HG02885 (cell line): ENCODE measurements at regions not wholly inside any gene's neighbourhood (a gene's known extent, or its start where the extent isn't known, plus 50 kb on each side); places are given as distances from the start of the nearest gene placed in this dataset.

Source experiments
- ATAC-seq: cut with Tn5 transposase; IDR thresholded peaks from one replicate; pipeline ENCODE4 v1.9.1; 2021; ENCODE audit warnings: mild to moderate bottlenecking; ENCODE audit not compliant: unreplicated experiment, poor library complexity

DNA sequence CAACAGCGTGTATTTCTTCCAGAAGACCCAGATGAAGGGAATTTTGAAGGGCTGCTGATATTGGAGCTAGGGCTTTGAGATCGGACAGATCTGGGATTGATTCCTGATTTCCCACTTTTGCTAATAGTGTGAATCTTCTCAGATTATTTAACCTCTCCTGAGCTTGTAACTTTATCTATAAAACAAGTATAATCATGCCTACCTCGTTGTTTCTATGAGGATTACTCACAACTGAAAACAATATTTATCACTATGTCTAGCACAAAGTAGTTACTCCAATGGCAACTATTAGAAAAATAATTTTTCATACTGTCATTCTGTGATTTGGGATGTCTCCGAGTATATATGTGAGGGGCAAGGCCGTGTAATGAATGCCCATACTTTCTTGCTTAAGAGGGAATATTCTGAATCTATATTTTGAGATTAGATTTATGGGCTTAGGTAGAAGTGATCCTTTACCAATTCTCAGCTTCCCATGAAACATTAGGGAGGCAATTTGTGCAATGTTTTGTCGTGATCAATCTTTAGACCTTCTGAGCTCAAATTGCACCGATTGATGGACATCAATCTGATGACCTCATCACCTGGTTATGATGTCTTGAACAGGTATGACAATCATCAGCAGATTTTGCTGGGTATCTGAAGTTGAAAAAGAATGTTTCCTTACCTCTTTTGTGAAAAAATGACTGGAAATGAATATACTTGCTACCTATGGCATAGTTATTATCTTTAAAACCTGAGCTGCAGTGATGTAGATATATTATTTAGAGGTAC is 339.9 kb downstream of the KCNS3 start:
- no peak for ATAC-seq

DNA sequence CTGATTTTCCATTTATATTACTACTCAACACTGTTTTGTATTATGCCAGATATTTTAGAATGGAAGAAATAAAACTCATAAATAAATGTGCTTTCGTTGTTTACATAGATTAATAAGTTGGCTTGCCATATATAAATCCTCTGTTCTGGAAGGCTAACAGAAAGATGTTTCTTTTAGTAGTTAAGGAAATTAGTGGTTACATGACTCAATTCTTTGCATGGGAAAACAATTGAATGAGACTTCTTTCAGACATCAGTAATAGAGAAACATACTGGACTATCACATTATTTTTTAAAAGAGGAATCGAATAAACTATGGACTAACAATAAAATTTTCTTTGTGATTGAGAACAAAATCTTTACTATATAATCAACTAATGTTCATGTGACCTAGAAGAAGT is 336.5 kb downstream of the KCNS3 start:
- ATAC-seq = no peak

DNA sequence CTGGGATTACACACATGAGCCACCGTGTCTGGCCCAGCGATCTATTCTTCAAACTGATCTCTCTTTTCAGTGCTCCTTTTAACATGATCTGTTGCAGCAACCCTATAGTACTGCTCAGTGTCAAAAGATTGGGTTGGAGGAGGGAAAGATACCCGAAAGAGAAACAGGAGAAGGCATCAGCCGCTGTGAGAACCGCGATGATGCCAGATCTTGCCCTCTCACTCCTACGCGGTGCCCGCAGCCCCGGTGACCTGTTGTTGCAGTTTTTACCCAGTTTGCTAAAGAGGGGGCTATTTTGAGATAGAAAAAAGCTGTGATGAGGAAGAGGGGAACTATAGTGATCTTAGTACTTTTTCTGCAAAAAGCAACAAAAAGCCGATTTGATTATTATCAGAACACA is 335.5 kb downstream of the KCNS3 start:
- ATAC-seq = no peak

DNA sequence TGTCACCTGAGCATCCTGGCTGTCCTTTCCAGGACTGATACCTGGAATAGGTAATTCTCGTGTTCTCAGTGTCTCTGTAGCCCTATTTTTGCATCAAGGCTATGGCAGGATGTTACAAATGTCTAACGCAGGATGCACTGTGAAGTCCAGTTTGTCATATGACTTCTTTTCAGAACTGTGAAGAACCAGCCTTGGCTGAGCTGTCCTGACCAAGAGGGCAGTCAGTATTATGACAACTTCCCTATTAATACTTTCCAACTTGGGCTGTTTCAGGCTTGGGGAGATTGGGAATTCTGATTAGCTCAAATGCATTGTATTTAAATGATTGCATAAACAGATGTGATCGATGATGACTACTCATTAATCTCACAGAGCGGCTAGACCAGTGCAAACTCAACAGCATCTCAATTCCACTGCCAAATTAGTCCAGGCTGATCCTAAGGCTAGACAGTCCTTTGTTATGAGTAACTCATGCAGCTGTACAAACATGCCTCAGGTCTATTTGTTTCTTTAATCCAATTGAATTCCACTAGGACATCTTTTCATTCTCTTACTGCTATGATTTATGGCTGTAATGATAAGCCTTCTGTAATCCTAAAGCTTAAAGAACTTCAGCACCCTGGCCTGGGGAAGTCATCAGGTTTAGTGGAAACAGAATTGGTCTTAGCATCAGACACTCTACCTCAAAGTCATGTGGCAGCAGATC is 331.6 kb downstream of the KCNS3 start:
- no peak for ATAC-seq

DNA sequence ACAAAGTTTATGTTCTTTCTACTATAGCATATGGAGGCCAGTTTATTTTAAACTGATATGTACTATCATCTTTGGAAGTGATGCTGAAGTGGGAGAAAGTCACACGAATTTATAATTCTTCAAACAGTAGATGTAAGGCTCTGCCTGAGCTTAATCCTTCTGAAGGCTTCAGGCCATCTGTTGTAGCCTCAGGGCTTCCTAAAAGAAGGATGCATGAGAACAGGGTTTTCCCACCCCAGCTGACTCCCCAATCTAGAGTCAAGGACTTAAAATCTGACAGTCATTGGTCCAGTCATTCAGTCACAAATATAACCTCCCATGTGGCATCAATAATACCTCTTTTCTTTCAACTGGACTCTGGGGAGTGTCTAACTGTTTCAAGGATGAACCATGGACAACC is 330.5 kb downstream of the KCNS3 start:
- no peak for ATAC-seq

DNA sequence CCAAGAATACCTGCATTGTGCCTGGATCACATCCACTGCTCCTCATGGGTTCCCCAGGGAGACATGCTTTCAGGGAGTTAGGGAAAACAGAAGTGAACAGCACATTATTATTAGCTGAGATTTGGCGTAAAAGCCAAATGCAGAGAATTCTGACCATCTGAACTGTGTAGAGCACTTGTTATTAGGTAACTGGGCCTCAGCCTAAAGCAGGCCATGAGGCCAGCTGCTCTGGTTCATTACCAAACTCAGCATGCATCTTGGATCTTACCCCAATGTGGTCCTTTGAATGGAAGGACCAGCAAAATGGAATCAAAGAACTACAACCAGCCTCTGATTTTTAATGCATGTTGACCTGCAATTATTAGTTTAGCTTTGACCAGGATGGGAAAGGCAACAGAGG is 322.3 kb downstream of the KCNS3 start:
- no peak for ATAC-seq

DNA sequence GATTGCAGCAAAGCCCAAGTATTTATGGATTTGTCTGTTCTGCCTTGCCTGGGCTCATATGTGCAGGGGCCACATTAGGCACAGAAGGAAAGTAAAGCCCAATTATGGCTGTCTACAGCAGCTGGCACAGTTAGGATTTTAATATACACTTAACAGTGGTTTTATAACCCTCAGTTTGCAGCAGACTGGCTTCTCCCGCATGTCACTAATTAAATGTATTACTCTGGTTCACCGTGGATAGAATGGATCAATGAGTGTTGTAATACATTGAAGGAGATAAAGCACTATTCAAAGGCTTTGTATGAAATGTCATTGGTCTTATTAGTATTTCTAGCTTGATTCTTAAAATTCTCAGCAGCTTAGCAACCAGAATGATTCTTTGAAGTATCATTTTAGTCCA is 320.2 kb downstream of the KCNS3 start:
- no peak for ATAC-seq

DNA sequence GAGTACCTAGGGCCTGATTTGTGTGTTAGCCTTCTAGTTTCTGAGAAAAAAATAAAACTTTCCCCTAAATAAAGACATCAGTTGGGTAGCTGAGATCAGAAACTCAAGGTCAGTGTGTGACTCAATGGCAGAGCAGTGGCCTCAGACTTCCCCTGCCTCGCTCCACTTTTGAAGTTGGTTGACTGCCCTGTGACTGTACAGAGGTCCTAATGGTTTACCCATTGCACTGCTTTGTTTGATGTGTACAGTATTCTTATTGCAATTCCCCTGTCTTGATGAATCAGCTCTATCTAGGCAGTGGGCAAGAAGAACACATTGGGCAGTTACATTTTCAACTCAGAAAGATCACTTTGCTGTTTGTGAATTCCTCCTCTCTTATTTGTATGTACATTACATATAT is 315.7 kb downstream of the KCNS3 start:
- ATAC-seq = no peak

DNA sequence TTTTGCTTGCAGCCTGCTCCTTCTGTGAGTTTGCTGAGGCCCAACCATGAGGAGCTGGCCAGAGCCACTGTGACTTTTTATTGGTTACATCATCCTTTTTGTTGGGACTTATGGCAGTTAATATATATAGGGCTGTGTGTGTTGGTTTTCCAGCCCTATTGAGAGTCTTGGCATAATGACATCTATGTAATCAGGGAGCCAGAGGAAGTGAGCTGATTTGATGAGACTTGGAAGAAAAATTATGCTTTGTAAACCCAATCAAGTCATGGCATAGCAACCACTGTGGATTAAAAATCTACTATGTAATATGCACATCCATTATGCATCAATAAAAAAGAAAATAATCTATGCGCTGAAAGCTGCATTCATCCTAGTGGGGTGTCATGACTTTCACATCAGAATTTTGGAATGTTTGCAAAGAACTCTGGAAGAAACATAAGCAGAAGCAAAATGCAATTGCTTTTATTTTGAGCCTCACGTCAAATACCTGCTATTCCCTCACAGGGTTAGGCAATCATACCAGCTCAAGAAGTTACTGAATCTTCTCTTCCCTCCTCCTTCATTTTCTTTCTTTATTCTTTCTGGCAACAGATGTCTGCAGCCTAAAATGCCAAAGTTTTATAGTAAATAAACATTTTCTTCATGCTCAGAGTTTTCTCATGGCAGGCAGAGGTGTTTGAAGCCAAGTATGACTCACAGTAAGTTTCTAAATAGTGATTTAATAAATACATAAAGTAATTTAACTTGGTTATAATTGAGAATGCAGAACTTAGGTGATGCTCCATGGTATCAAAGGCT is 308.5 kb downstream of the KCNS3 start:
- ATAC-seq = no peak

DNA sequence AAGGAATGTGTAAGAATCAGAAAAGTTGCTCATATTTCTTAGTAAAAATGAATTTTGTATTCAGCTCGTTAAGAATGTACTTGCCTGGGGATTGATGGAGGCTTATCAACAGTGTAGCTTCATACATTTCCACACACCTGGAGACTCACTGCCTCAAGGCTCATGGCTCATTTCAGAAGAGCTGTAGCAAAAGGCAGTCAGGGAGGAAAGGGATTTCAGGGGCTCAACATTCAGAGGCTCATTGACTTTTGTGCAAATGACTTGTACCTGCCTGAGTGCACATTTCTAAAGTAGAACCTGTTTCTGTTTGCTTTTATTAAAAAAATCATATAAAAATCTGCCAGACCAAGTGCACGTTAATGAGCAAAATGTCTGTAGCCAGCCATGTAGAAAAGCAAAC is 304.4 kb downstream of the KCNS3 start:
- no peak for ATAC-seq

DNA sequence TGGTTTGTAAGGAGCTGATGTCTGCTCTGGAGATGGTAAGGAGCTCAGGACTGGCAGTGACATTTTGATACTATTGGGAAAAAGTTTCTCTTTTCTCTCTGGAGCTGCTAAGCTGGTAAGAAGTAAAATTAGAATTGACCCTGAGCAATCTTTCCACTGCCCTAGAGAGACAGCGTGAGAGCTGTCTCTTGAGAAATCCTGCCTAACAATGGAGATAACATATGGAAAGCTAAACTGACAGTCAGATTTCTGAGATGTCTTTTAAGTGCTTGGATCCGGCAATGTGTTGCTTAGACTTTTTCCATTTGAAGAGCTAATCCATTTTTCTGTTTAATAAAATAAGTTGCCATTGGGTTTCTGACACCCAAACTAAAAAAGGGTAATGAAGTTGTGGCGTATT is 302.4 kb downstream of the KCNS3 start:
- ATAC-seq = no peak

DNA sequence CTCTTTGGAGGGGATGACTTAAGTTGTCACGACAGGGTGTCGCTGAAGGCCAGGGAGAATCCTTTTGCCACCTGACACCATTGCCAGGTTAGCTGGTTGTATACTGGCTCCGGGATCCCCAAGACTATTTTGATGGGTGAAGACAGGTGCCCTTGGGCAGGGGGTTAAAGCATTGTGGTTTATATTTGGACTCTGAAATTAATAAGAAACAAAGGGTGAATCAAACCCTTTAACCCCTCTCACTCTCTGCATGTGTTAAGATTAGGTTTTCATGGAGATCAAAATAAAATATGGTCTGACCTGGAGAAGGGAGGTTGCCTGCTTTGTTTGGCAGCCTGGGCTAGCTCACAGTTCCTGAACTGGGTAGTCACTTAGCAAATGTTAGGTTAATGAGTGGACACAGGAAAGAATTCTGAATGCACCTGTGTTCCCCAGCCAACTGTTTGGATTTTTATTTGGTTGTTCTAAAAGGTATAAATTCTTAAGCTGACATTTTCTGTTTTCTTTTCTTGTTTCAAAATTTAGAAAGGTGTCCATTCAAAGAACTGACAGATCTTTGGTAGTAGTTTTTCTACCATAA is 301.7 kb downstream of the KCNS3 start:
- no peak for ATAC-seq

DNA sequence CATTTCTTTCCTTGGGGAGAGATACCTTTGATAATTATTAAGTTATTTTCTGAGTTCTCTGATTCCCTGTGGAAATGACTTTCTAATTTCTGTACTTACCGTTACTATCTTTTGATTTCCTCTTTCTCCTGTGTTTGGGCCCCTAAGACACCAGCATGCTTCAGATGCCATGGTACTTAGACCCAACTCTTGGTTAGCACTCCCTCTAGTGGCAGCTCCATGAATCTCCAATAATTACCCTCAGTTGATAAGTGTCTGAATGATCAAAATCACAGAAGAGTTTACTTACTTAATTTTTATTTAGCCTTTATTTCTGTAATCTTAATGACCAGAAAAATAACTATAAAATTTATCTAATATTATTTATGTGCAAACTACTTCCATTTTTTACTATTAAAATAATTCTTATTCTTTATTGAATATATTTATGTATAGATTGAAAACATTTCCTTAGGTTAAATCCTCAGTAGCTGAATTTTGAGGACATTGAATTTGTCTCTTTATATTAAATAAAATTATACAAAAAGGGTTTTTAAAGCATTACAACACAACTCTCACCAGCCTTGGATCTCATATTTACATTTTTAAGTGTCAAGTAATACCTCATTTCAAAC is 300.4 kb downstream of the KCNS3 start:
- ATAC-seq = peak; percentile 90

DNA sequence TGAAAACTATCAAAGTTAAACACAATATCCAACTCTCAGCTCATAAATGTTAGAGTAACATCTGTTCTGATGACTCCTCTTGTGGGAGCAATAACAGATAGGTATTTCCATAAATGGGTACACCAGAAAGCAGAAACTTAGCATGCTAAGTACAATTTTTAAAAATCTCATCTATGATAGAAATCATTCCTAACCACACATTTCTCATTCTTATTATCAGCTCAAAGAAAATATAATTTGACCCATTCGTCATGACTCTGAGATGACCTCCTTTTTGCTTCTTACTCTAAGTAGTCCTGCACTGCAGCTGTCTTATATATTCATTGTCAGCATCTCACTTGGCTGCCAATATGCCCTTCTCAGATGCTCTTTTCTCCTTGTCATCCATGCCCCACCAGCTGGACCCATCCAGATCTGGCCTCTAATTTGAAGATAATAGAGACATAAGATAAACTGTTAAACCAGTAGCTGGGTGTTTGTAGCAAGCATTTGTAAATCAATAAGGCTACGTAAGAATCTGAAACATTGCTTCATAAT is 298.3 kb downstream of the KCNS3 start:
- ATAC-seq = no peak

DNA sequence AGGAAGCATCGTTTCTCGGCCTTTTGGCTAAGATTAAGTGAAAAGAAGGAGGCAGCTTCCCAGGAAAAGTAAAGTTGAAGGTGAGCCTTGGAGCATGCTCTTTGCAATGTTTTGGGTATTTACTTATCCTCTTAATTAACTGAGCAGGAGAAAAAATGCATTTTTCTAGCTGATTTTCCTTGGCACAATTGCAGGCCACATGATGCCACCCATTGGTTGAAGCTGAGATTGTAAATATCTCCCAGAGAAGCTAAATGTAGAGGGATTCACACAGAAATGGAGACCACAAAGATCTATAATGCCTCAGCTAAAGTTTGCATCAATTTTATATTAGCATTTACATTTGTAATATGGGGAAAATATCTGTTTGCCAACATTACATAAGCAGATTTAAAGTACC is 294.1 kb downstream of the KCNS3 start:
- no peak for ATAC-seq

DNA sequence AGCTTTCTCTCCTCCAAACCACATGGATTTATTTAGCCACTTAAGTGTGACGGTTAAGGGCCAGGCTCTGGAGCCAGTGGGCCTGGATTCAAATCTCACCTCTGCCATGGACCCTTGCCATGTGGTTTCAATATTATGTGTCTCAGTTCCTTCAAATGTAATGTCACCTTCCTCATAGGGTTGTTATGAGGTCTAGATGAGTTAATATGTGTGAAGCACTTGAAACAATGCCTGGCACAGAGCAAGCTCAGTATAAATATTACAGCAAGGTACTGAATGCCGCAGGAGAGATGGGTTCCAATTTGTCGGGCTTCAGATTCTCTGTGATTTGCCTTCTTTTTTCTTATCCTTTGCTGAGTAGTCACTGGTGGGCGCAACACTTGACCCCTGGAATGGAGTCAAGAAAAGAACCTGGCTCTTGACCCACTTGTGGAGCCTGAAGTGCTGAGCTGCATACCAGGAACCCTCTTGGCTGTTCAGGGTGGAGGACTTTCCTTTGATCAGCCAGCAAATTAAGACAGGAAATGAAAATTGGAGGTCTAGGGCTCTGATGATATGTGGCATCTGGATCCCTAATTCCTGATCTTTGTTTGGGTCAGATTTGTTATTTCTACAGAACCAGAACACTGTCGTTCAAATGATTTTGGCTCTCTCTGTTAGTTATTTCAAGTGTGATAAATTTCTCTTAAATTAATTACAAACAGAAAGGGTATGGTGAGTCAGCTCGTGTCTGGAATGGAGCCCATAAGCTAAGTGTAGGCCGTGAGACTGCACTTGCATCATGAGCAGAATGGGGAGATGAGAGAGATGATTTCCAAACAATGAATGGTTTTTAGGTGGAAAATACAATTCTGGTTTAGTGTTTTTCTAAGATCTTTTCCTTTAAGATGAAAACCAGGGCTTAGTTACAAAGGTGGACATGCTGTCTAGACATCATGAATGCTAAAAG is 293.0 kb downstream of the KCNS3 start:
- no peak for ATAC-seq

DNA sequence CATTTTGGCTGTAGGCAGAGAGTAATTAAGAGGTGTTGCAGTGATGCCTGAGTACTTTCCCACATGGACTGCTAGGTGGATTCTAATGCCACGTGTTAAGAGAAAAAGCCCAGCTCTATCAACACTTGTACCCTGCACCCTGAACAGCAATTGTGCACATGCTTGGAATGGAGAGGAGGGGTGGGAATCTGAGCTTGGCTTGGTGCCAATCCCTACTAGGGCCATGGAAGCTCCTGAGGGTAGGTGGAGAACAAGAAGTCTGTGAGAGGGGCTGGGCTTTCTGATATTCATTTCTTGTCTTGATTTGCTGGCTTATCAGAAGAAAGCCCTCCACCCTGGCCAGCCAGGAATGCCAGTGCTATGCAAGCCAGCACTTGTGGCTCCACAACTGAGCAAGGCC is 292.2 kb downstream of the KCNS3 start:
- ATAC-seq = no peak

DNA sequence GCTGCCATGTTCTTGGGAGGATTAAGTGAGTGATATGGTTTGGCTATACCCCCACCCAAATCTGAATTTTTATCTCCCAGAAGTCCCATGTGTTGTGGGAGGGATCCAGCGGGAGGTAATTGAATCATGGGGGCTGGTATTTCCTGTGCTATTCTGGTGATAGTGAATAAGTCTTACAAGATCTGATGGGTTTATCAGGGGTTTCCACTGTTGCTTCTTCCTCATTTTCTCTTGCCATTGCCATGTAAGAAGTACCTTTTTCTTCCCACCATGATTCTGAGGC is 291.4 kb downstream of the KCNS3 start:
- ATAC-seq = no peak

DNA sequence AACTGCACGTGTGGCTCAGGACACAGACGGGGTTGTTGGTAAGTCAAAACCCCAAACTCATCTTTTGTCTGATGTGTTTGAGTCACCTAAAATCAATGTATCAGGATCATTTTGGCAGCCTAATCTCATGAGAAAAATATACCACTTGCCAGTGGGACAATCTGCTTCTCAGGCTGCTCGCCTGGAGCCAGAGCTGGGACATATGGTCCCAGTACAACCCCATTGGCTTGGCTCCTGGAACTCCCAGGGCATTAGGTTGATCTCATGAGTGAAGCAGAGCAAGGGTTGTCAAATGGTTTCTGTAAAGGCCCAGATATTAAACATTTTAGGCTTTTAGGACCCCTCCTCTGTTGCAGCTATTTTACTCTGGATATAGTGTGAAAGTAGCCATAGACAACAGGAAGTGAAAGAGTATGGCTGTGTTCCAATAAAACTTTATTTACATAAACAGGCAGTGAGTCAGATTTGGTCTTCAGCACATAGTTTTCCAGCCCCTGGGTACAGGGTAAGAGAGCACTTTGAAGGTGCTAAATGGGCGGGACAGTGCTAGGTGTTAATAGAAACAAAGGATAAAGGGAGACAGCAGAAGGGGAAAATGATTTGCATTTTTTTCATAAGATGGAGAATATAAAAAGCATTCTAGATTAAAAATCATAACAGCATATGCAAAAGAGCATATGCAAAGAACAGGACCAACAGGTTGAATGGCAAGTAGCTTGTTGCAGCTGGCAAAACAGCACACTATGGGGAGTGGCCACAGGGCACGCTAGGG is 290.8 kb downstream of the KCNS3 start:
- no peak for ATAC-seq
